Ovary (tissue), 7 donors: ENCODE measurements at regions not wholly inside any gene's neighbourhood (a gene's known extent, or its start where the extent isn't known, plus 50 kb on each side); places are given as distances from the start of the nearest gene placed in this dataset.
"Not testable (repeated sequence)": the region's sequence is repeated elsewhere in the genome, so short reads cannot be mapped to it uniquely, and the experiment has no call there.

Experiments
- DNase-seq, 5 donors: peaks; one replicate each; pipeline ENCODE4 v3.0.0-alpha.2; 2019 to 2020
- H3K27ac ChIP-seq, 2 donors: fragments of 200-600 bp; one replicate each; pipeline versions ENCODE4 v1.5.1 to v1.8.0; 2019 to 2022
- H3K27me3 ChIP-seq: fragments of 200-600 bp; one replicate; pipeline ENCODE4 v1.8.0; 2022
- H3K36me3 ChIP-seq: fragments of 200-600 bp; sonication (generic); one replicate; pipeline ENCODE4 v1.5.1; 2019
- H3K4me1 ChIP-seq: one replicate; pipeline ENCODE4 v1.8.1; 2013; ENCODE audit warnings: mild to moderate bottlenecking, moderate library complexity; ENCODE audit not compliant: insufficient read depth
- H3K4me3 ChIP-seq: fragments of 200-600 bp; sonication (generic); one replicate; pipeline ENCODE4 v1.5.1; 2017
- H3K9me3 ChIP-seq, 2 donors: fragments of 200-600 bp in 1 of 2; sonication (generic) in 1 of 2; one replicate each; pipeline versions ENCODE4 v1.5.1 to v1.8.1; 2013 to 2019; ENCODE audit warnings: mild to moderate bottlenecking in 1 of 2, moderate library complexity in 1 of 2
- CTCF ChIP-seq, 3 donors: fragments of 450-650 bp in 2 of 3; fragments of 200-600 bp in 1 of 3; IDR thresholded peaks; one replicate each; pipeline versions ENCODE4 v1.5.1 to v1.8.0; 2016 to 2022; ENCODE audit warnings: antibody characterized with exemption in 3 of 3, mild to moderate bottlenecking in 1 of 3
- EP300 ChIP-seq: sonication (generic); formaldehyde crosslinking; IDR thresholded peaks from one replicate; pipeline ENCODE4 v1.6.1; 2017; ENCODE audit warnings: antibody characterized with exemption
- POLR2A ChIP-seq: fragments of 450-650 bp; IDR thresholded peaks from one replicate; pipeline ENCODE4 v1.6.1; 2017; ENCODE audit warnings: antibody characterized with exemption, mild to moderate bottlenecking, moderate library complexity
- WGBS, 3 donors: extraction: QIAGEN DNeasy Blood & Tissue Kit in 1 of 3; methylation state at CpG; one replicate each; pipeline versions ENCODE4 v1.1.5 to v1.1.7; 2013 to 2017; 5-methylcytosine and 5-hydroxymethylcytosine counted together
- intact Hi-C, 4 donors: fragments of 100-400 bp; cut with DNase I; formaldehyde crosslinking; loops; one replicate each; pipeline versions ENCODE4 v1.11.0 to v1.15.1; 2022 to 2023
- donor health status: DM: no; HTN: no; CAD: no; lungs with moderate emphysema.
- donor health status: DM: no; HTN: no; CAD: no.
- donor health status: Bipolar disorder and iron deficiency.
- donor health status: DM: no; HTN: no; CAD: no.
- donor health status: DM: yes; HTN: yes; CAD: no.

DNA sequence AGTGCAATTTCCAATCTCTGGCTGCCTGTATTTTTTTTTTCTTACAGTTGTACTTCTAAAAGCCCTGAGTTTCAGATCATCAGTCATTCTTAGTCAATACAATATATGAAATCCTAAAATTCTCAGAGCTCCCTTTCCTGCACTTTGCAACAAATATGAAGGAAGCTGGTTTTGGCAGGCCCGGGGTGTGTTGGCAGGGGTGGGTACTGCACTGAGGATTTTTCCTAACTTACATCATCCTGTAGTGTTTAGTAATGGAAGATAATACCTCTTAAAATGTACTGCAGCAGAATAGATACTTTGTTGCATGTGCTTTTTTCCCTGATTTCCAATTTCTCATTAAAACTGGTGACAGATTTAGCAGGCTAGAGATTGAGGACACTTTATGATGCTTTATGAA, 374.6 kb downstream of the PTH2R start:
- no peaks in the 10 kb centered on the region for H3K4me1 ChIP-seq
- H3K9me3 ChIP-seq = no peaks in the 10 kb centered on the region
- TF ChIP-seq CTCF (IDR thresholded peaks at IDR 0.05) (no peak), EP300 (no peak), POLR2A (no peak)
- no peak overlapping the region for H3K4me3 ChIP-seq
- intact Hi-C loops = no loop called here
- no peak for DNase-seq
- H3K36me3 ChIP-seq = no peaks in the 10 kb centered on the region
- no peak overlapping the region for H3K27ac ChIP-seq
- 71 to 82% (median 78%) methylated on average over 1 of the region's 1 CpG for WGBS, 3 donors
- H3K27me3 ChIP-seq = no peaks in the 10 kb centered on the region

GRCh38 chr2:208782097-208782496, 375.5 kb downstream of the PTH2R start:
- H3K27me3 ChIP-seq = no peaks in the 10 kb centered on the region
- intact Hi-C loops = no loop called here
- TF ChIP-seq EP300 (no peak), CTCF (IDR thresholded peaks at IDR 0.05) (no peak), POLR2A (no peak)
- no peak overlapping the region for H3K27ac ChIP-seq
- no peak for DNase-seq
- H3K36me3 ChIP-seq = no peaks in the 10 kb centered on the region
- H3K9me3 ChIP-seq = no peaks in the 10 kb centered on the region
- no peaks in the 10 kb centered on the region for H3K4me1 ChIP-seq
- WGBS, 3 donors = 77 to 89% (median 89%) methylated on average over 6 of the region's 6 CpGs
- no peak overlapping the region for H3K4me3 ChIP-seq

DNA sequence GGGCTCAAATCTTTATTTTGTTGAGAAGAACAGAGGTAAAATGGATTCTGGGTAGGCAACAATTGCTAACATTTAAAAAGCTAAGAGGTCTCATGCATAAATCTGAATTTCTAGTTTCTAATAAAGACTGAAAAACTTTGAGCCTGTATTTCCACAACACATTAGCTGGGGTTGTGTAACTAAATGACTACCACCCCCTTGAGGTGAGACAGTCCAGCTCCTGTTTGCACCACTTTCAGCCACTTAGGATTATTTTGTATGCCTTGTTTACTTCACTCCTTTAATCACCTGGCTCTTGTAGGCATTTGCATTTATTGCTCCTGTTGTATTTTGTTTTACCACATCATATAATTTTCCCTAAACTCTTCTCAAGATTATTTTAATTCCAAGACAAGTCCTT, 376.6 kb downstream of the PTH2R start:
- Histone ChIP-seq H3K4me3 (no peak overlapping the region), H3K27ac (no peak overlapping the region), H3K36me3 (no peaks in the 10 kb centered on the region), H3K9me3 (no peaks in the 10 kb centered on the region), H3K4me1 (no peaks in the 10 kb centered on the region), H3K27me3 (no peaks in the 10 kb centered on the region)
- TF ChIP-seq EP300 = no peak
- no peak for TF ChIP-seq POLR2A
- TF ChIP-seq CTCF (IDR thresholded peaks at IDR 0.05) = no peak
- intact Hi-C loops = no loop called here
- DNase-seq = no peak

GRCh38 chr2:208784774-208785173, 378.2 kb downstream of the PTH2R start:
- DNase-seq, intact Hi-C loops, H3K4me1 ChIP-seq, H3K36me3 ChIP-seq, H3K9me3 ChIP-seq, H3K4me3 ChIP-seq, H3K27me3 ChIP-seq, H3K27ac ChIP-seq: not testable (repeated sequence)
- WGBS, 3 donors = 86 to 95% (median 91%) methylated on average over 9 of the region's 9 CpGs

DNA sequence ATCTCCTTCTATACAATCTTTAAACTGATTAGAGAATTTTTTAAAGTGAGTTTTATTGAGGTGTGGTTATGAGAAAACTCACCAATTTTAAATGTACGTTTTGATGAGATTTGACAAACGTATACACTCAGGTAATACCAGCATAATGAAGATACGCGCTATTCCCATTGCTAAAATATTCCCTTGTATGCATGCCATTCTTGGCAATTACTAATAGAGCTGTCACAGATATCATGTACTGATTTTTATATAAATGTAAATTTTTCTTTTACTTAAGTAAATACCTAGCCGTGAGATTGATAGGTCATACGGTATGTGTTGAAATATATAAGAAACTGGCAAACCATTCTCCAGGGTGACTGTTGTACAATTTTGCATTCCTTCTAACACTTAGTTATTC, 384.7 kb downstream of the PTH2R start:
- Histone ChIP-seq H3K27ac (no peak overlapping the region), H3K36me3 (no peaks in the 10 kb centered on the region), H3K4me1 (no peaks in the 10 kb centered on the region), H3K9me3 (no peaks in the 10 kb centered on the region), H3K4me3 (no peak overlapping the region), H3K27me3 (no peaks in the 10 kb centered on the region)
- DNase-seq = no peak
- intact Hi-C loops = no loop called here
- TF ChIP-seq CTCF (IDR thresholded peaks at IDR 0.05) (no peak), EP300 (no peak), POLR2A (no peak)
- WGBS, 3 donors = 79 to 89% (median 88%) methylated on average over 6 of the region's 6 CpGs
